ENCODE measurements at regions not wholly inside any gene's neighbourhood (a gene's known extent, or its start where the extent isn't known, plus 50 kb on each side); places are given as distances from the start of the nearest gene placed in this dataset.

- Histone ChIP-seq H3K79me2 (ENCODE audit: low read depth) (no peaks in the 10 kb centered on the region), H3K9me3 (ENCODE audit: low read depth) (no peaks in the 10 kb centered on the region), H3K27ac (no peak overlapping the region), H3F3A (ENCODE audit: low read depth) (no peaks in the 10 kb centered on the region), H3K4me1 (no peaks in the 10 kb centered on the region), H3K9ac (no peak overlapping the region), H2AFZ (replicated peaks) (no peak overlapping the region), H3K4me3 (no peak overlapping the region), H3K27me3 (no peaks in the 10 kb centered on the region), H3K36me3 (no peaks in the 10 kb centered on the region), H3K4me2 (no peak overlapping the region), H4K20me1 (ENCODE audit: low read depth) (no peaks in the 10 kb centered on the region)
- no peak overlapping the region for H3K27ac Mint-ChIP-seq
- H3K36me3 Mint-ChIP-seq = no peaks in the 10 kb centered on the region
- peak; percentile 47 for DNase-seq (ENCODE audit: low spot score)
- H3K9me3 Mint-ChIP-seq = peaks cover 2% of the 10 kb centered on the region
- no peaks in the 10 kb centered on the region for H3K27me3 Mint-ChIP-seq (ENCODE audit: insufficient read depth, low read depth)
- no peak overlapping the region for H3K4me3 Mint-ChIP-seq
- TF ChIP-seq EZH2 (IDR thresholded peaks at IDR 0.05) (no peak), CTCF (IDR thresholded peaks at IDR 0.05) (peak; percentile 67)
- peaks cover 6% of the 10 kb centered on the region for H3K4me1 Mint-ChIP-seq
These were observed 477.4 kb downstream of the CPS1 start for GRCh38 chr2:211033765-211034164.

- Histone ChIP-seq H3K36me3 (no peaks in the 10 kb centered on the region), H4K20me1 (ENCODE audit: low read depth) (no peaks in the 10 kb centered on the region), H3K4me2 (no peak overlapping the region), H3K27ac (no peak overlapping the region), H2AFZ (replicated peaks) (peak overlapping the region; percentile 3), H3K27me3 (no peaks in the 10 kb centered on the region), H3K9me3 (ENCODE audit: low read depth) (no peaks in the 10 kb centered on the region), H3K4me3 (no peak overlapping the region), H3K9ac (no peak overlapping the region), H3K4me1 (no peaks in the 10 kb centered on the region), H3K79me2 (ENCODE audit: low read depth) (no peaks in the 10 kb centered on the region), H3F3A (ENCODE audit: low read depth) (no peaks in the 10 kb centered on the region)
- H3K4me3 Mint-ChIP-seq = no peak overlapping the region
- H3K4me1 Mint-ChIP-seq = peaks cover 6% of the 10 kb centered on the region
- no peaks in the 10 kb centered on the region for H3K27me3 Mint-ChIP-seq (ENCODE audit: insufficient read depth, low read depth)
- peak; percentile 53 for DNase-seq (ENCODE audit: low spot score)
- H3K27ac Mint-ChIP-seq = peak overlapping the region; percentile 29
- H3K9me3 Mint-ChIP-seq = peaks cover 2% of the 10 kb centered on the region
- no peak for TF ChIP-seq EZH2phosphoT487 (IDR thresholded peaks at IDR 0.05)
- TF ChIP-seq EZH2 (IDR thresholded peaks at IDR 0.05) = no peak
- peak; percentile 81 for TF ChIP-seq CTCF (IDR thresholded peaks at IDR 0.05)
- H3K36me3 Mint-ChIP-seq = no peaks in the 10 kb centered on the region
These were observed 479.3 kb downstream of the CPS1 start for GRCh38 chr2:211035548-211036185.

- no peaks in the 10 kb centered on the region for H3F3A ChIP-seq (ENCODE audit: low read depth)
- H3K36me3 ChIP-seq = no peaks in the 10 kb centered on the region
- no peaks in the 10 kb centered on the region for H3K27me3 Mint-ChIP-seq (ENCODE audit: insufficient read depth, low read depth)
- H3K9me3 ChIP-seq (ENCODE audit: low read depth) = no peaks in the 10 kb centered on the region
- no peaks in the 10 kb centered on the region for H3K4me1 ChIP-seq
- no peak overlapping the region for H3K27ac Mint-ChIP-seq
- no peaks in the 10 kb centered on the region for H3K4me1 Mint-ChIP-seq
- no peaks in the 10 kb centered on the region for H4K20me1 ChIP-seq (ENCODE audit: low read depth)
- H3K4me3 Mint-ChIP-seq = no peak overlapping the region
- no peaks in the 10 kb centered on the region for H3K27me3 ChIP-seq
- H3K4me3 ChIP-seq = no peak overlapping the region
- H3K4me2 ChIP-seq = no peak overlapping the region
- H3K9ac ChIP-seq = no peak overlapping the region
- H3K36me3 Mint-ChIP-seq = no peaks in the 10 kb centered on the region
- TF ChIP-seq EZH2 (IDR thresholded peaks at IDR 0.05) (no peak), CTCF (IDR thresholded peaks at IDR 0.05) (no peak), EZH2phosphoT487 (IDR thresholded peaks at IDR 0.05) (no peak)
- DNase-seq (ENCODE audit: low spot score) = no peak
- no peaks in the 10 kb centered on the region for H3K9me3 Mint-ChIP-seq
- H3K27ac ChIP-seq = no peak overlapping the region
- no peaks in the 10 kb centered on the region for H3K79me2 ChIP-seq (ENCODE audit: low read depth)
- peak overlapping the region; percentile 69 for H2AFZ ChIP-seq (replicated peaks)
These were observed 488.6 kb downstream of the CPS1 start for GRCh38 chr2:211045025-211045424.
